ENCODE measurements at regions not wholly inside any gene's neighbourhood (a gene's known extent, or its start where the extent isn't known, plus 50 kb on each side); places are given as distances from the start of the nearest gene placed in this dataset.

DNA sequence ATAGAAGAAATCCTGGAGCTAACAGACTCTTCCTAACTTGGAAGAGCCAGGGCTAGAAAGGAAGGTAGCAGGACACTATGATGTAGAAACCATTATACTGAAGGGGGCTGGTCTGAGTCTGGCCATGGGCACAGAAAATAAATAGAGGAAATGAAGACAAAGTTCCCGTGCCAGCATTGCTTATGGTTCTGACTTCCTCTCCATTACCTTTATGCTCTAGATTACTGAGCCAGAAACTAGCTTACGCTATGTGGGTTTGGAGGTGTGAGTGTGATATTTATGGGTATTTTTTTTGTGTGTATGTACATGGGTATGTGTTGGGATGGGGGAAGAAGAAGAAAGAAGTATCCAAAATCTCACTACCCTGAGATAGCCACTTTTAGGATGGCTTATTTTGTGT is 148.3 kb downstream of the GLUD2 start:
- TF ChIP-seq POU2F2 (IDR thresholded peaks at IDR 0.05; ENCODE audit: low read depth, low read length) (no peak), TAF1 (IDR thresholded peaks at IDR 0.05; ENCODE audit: low read depth, low read length) (no peak), POLR2A (IDR thresholded peaks at IDR 0.05; ENCODE audit: low read depth, low read length) (no peak), POLR2AphosphoS5 (IDR thresholded peaks at IDR 0.05; ENCODE audit: low read depth, low read length) (no peak), SPI1 (IDR thresholded peaks at IDR 0.05; ENCODE audit: low read depth, low read length) (no peak)
